HG02943 (cell line): ENCODE measurements at regions not wholly inside any gene's neighbourhood (a gene's known extent, or its start where the extent isn't known, plus 50 kb on each side); places are given as distances from the start of the nearest gene placed in this dataset.

Source experiments
- ATAC-seq: cut with Tn5 transposase; IDR thresholded peaks from one replicate; pipeline ENCODE4 v1.9.1; 2021; ENCODE audit warnings: mild to moderate bottlenecking, low read depth, moderate library complexity; ENCODE audit not compliant: unreplicated experiment

DNA sequence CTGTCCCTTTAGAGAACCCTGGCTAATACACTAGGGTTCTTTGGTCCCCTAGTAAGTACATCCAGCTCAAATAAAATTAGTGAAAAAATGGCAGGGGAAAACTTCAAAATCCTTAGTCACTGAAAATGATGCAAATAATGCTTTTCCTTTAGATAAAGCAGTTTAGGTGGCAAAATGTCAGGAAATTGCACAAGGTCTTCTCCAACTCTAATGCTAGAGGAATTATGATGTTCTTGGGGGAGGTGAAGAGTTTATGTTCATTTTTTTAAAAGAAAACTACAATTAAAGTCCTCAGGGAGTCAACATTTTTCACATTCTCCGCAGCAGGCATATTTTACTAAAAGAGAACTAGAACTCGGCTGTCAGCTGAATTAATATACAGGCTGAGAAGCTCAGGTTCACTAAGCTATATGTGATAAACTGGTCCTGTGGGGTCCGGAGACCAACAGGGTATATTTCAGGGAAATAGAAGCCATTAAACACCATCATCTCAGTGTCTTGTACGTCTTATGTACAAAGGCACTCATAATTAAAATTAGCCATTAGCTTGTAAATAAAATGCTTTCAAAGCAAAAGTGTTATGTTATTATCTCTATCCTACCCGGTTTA is 1164.7 kb upstream of the AUTS2 start:
- no peak for ATAC-seq

DNA sequence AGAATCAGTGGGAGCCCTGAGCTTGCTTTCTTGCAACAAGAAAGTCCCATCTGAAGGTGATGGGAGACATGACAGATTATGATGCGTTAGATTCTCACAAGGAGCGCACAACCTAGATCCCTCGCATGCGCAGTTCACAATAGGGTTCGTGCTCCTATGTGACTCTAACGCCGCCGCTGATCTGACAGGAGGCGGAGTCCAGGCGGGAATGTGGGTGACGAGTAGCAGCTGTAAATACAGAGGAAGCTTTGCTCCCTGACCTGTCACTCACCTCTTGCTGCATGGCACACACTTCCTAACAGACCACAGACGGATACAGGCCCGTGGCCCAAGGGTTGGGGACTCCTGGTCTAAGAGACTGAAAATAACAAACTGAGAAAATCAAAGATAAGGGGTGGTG is 1163.4 kb upstream of the AUTS2 start:
- ATAC-seq: no peak

GRCh38 chr7:68438016-68438415 is 1160.3 kb upstream of the AUTS2 start:
- ATAC-seq: no peak

GRCh38 chr7:68438811-68439210 is 1159.5 kb upstream of the AUTS2 start:
- no peak for ATAC-seq

- ATAC-seq: no peak
Observed at GRCh38 chr7:68439897-68440296, 1158.4 kb upstream of the AUTS2 start.

DNA sequence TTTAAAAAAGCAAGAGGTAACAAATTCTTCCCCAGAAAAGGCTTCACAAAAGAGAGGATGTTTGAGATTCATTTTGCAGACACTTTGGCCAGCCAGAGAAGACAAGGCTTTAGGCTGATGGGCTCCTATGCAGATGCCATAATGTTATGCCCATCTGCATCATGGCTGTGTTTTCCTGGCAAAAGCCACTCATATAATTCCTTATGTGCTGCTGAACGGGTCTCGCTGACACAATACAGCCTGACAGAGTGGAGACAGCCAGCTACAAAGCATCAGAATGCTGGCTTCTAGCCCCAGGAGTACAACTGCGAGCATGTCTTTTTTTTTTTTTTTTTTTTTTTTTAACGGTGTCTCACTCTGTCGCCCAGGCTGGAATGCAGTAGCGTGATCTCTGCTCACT is 1157.4 kb upstream of the AUTS2 start:
- ATAC-seq: no peak

GRCh38 chr7:68441645-68442044 is 1156.6 kb upstream of the AUTS2 start:
- no peak for ATAC-seq

DNA sequence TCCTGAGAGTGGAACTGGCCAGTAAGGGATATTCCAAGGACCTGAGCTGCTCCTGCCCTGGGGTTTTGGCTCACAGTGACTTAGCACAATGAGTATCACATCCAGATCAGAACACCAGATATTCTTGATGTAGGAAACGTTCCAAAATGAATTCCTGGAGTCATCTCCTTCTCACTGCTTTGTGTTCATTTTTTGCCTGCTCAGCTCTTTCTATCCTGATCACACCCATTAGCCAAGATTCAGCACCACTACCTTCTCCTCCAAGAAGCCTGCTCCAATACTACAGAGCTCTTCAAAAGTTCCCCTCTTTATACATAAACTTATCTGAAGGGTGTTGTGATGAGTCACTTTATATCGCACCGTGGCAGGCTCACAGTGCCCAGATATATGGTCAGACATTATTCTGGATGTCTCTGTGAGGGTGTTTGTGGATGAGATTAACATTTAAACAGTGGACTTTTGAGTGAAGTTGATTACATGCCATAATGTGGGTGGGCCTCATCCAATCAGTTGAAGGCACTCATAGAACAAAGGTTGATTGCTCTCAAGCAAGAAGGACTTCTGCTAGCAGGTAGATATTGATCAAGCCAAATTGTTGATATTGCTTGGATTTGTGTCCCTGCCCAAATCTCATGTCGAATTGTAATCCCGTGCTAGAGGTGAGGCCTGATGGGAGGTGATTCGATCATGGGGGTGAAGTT is 1155.2 kb upstream of the AUTS2 start:
- ATAC-seq: no peak

DNA sequence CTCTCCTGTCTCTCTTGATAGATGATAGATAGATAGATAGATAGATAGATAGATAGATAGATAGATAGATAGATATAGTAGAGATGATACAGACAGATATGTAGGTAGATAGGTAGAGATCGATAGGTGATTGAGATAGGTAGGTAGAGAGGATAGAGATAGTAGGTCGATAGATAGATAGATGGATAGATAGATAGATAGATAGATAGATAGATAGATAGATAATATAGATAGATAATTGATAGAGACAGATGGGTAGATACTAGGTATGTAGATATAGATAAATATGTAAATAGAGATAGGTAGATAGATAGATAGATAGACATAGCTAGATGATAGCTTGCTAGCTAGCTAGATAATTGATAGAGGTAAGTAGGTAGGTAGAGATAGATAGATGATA is 1154.2 kb upstream of the AUTS2 start:
- no peak for ATAC-seq

DNA sequence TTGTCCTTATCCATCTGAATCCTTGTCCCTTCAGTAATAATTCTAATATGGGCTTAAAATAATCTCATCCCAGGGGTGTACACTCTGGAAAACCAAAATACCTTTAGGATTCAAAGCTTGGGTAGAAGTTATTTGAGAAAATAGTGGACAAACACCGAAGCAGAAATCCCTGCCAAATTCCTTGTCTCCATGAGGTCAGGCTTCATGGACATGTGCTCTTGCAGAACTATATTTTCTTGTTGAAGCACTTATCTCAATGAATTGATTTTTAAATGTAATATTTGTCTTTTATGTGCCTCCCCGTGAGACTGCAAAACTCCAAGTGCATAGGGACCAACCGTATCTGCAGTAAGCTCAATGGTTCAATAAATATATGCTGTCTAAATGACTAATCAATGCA is 1153.3 kb upstream of the AUTS2 start:
- ATAC-seq: no peak

- no peak for ATAC-seq
Observed at GRCh38 chr7:68446183-68446582, 1152.1 kb upstream of the AUTS2 start.

GRCh38 chr7:68449099-68449498 is 1149.2 kb upstream of the AUTS2 start:
- ATAC-seq: no peak

GRCh38 chr7:68449816-68450215 is 1148.5 kb upstream of the AUTS2 start:
- no peak for ATAC-seq

- no peak for ATAC-seq
Observed at GRCh38 chr7:68454931-68455330, 1143.3 kb upstream of the AUTS2 start.

GRCh38 chr7:68456469-68456868 is 1141.8 kb upstream of the AUTS2 start:
- no peak for ATAC-seq

DNA sequence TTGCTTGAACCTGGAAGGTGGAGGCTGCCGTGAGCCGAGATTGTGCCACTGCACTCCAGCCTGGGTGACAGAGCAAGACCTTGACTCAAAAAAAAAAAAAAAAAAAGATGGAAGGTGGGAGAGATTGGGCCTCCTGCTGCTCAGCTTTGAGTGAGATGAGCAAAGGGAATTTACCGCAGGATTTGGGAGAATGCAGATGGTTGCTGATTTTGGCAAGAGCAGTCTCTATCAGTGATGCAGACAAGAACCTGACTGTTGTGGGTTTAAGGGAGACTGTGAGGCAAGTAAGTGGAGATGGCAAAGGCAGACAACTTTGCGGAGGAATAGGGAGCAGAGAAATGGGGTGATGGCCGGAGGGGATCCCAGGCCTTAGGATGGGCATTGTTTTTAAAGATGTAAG is 1140.8 kb upstream of the AUTS2 start:
- ATAC-seq: no peak

DNA sequence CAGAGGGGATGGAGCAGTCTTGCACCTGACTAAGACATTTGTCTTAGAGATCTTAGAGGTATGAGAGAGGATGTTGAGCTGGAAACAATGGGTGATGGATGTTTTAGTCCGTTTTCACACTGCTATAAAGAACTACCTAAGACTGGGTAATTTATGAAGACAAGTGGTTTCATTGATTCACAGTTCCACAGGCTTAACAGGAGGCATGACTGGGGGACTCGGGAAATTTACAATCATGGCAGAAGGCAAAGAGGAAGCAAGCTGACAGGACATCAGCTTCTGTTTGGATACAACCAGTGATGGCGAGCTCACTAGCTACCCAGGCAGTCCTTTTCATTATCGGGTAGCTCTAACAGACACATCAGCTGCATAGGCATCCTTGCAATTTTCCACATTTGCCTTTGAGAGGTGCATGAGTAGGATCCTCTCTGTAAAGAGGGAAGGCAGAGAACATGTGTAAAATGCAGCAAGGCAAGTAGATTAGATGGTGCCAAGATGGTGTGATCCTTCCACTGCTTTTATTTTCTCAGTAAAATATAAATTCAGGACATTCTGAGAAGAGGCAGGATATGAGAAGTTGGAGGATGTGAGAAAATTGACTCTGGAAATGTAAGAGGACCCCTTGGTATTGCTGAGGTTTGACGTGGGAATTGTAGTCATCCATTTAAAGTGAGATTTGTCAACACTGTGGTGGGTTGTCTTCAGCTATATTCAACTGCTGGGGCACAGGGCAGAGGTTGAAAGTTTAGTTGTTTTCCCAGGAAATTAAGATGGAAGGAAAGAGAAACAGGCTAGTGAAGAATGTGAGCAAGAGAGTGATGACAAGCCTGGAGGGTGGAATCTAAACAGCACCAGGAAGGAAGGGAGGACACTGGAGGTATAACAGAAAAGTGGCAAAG is 1140.0 kb upstream of the AUTS2 start:
- no peak for ATAC-seq

DNA sequence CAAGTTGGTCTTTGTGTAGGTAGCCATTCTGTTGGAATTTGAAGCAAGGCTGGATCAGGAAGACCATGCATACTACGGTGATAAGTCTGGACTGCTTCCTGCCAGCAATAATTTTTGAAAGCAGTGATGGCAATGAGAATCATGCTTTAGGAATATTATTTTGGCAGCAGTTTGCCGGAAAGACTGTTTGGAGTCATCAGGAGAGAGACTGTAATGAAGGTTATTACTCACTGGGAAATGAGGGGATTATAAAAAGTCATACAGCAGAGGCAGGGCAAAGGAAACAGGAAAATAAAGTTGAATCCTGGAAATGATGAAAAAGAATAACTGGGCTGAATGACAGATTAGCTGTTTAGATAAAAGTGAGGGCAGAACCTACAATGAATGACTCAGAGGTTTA is 1136.8 kb upstream of the AUTS2 start:
- ATAC-seq: no peak

DNA sequence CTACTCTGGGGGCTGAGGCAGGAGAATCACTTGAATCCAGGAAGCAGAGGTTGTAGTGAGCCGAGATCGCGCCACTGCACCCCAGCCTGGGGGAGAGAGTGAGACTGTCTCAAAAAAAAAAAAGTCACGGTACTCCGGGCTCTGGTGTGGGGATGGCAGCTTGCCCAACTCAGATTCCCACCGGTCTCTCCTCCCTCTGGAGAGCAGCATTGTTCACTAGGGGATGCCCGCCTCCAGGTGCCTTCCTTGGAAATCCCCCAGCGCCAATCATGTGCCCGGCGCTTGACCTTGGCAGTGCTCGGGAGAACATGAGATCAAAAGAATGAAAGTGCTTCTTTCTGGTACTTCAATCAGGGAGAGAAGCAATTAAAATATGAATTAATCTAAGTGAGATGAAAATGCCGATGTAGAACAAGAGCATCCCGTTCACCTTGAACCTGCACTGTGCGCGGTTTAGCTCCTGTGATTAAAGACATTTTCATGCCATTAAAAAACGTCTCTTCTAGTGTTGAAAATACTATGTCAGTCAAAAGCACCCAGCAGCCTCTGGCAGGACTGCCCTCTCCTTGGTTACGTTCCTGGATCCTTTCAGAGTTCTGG is 1127.3 kb upstream of the AUTS2 start:
- ATAC-seq: no peak

- no peak for ATAC-seq
Observed at GRCh38 chr7:68472688-68473087, 1125.6 kb upstream of the AUTS2 start.

DNA sequence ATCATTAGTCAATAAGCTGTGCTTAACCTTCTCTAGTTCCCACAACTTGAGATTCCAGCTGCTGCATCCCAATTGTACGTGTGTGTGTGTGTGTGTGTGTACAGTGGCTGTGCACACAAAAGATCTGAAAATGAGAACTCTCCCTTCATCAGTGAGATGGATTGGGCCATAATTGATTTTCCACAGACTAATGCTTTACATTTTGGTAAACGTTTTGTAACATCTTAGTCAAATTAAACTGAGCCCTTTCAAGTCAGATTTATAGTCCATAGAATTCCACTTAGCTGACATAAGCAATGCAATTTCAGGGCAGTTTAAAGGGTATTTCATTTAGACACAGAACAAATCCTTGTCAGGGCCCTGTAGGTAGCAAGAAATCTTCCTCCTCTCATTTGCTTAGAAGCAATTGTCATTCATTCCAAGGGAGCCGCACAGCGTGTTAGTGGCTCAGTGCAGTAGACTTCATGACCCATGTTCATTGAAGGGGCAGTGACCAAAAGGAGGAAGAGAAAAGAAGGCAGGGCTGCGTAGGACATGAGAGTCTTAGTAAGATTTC is 1123.5 kb upstream of the AUTS2 start:
- no peak for ATAC-seq
